Lower leg skin (tissue), 3 donors: ENCODE measurements at regions not wholly inside any gene's neighbourhood (a gene's known extent, or its start where the extent isn't known, plus 50 kb on each side); places are given as distances from the start of the nearest gene placed in this dataset.

ENCODE experiments used
- CTCF ChIP-seq, 3 donors: fragments of 450-650 bp; IDR thresholded peaks; one replicate each; pipeline ENCODE4 v1.5.1; 2016; ENCODE audit warnings: antibody characterized with exemption in 3 of 3, mild to moderate bottlenecking in 3 of 3, moderate library complexity in 2 of 3
- POLR2A ChIP-seq, 2 donors: fragments of 450-650 bp; IDR thresholded peaks; one replicate each; pipeline ENCODE4 v1.6.1; 2016 to 2017; ENCODE audit warnings: antibody characterized with exemption in 2 of 2, mild to moderate bottlenecking in 1 of 2, moderate library complexity in 1 of 2

DNA sequence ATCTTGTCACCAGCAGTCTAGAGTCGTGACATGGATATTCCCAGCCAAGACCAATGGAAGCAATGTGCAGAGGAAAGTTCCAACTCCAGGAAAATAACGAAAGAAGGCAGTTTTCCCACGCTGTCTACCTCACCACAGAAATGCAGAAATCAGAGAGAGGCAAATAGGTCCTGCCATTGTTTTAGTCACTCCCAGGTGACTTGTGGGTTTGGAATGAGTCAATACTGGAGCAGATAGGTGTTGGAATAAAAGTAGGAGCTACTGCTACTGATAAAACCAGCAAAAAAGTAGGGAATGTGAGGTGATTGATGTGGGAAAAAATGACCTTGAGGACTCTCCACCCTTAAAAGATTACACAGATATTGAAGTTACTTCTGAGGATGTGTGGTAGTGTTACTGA lies 72.8 kb upstream of the RAI2 start:
- TF ChIP-seq POLR2A (IDR thresholded peaks at IDR 0.05) (no peak), CTCF (IDR thresholded peaks at IDR 0.05) (no peak)
